Activated CD4-positive, CD25-positive, alpha-beta regulatory T cell treated with anti-CD3 and anti-CD28 coated beads, Interleukin-2, amount 50 U/mL, for 72 hours (primary cell): ENCODE measurements at regions not wholly inside any gene's neighbourhood (a gene's known extent, or its start where the extent isn't known, plus 50 kb on each side); places are given as distances from the start of the nearest gene placed in this dataset.
"Not testable (repeated sequence)": the region's sequence is repeated elsewhere in the genome, so short reads cannot be mapped to it uniquely, and the experiment has no call there.

Experiments
- DNase-seq: peaks from one replicate; pipeline ENCODE4 v3.0.0; 2021

- DNase-seq, result no peak
Observed at GRCh38 chr14:54261283-54261682, 135.5 kb upstream of the CDKN3 start.

DNA sequence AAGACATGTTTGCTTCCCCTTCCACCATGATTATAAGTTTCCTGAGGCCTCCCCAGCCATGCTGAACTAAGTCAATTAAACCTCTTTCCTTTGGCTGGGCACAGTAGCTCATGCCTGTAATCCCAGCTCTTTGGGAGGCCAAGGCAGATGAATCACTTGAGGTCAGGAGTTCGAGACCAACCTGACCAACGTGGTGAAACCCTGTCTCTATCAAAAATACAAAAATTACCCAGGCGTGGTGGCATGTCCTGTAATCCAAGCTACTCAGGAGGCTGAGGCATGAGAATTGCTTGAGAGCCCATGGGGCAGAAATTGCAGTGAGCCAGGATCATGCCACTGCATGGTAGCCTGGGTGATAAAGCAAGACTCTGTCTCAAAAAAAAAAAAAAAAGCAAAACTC, 130.2 kb upstream of the CDKN3 start:
- DNase-seq, result not testable (repeated sequence)

DNA sequence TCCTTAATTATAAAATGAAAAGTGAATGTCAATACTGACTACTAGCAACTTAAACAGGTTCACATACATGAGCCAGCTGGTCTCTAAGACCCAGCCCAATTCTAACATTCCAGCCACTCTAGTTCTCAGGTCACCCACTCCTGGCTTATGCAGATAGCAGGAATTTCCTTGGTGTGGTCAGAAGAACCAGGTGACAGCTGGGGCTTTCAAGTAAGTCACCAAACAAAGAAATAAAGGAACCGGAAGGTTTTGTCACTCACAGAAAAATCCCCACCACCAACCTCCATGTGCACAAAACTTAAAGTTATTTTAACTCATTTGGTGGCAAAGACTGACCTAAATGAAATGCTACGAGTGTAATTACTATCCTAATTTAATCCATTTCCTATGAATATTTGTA, 129.6 kb upstream of the CDKN3 start:
- no peak for DNase-seq

DNA sequence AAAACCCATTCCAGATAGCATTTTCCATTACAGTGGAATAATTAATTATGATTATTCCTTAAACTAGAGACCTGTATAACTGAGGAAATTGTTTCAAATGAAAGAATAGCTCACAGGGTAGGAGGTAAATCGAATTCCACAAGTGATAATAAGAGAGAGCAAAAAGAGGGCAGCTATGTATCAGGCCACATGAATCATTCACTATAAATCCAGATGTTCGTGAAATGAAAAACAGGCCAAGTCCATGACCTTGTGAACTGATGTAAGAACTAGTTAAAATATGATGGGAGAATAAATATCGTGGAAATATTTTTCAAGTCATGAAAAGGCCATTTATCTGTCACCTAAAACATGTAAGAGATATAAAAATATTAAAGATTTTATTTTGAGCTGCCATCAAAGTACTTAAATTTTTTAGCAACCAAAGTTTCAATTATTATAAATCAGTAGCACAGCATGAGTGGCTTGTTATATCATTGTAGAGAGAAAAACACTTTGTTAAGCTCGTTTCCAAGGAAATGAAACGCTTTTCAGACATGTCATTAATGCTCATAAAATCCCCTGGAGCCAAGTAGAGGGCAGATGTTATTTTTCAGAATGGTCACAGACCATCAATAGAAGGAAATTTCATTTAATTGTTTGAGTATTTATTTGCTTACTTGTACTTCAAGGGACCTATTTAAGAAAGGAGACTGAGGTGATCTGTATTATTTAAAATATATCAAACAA, 120.6 kb upstream of the CDKN3 start:
- no peak for DNase-seq

- DNase-seq, result no peak
Observed at GRCh38 chr14:54278087-54278486, 118.7 kb upstream of the CDKN3 start.

DNA sequence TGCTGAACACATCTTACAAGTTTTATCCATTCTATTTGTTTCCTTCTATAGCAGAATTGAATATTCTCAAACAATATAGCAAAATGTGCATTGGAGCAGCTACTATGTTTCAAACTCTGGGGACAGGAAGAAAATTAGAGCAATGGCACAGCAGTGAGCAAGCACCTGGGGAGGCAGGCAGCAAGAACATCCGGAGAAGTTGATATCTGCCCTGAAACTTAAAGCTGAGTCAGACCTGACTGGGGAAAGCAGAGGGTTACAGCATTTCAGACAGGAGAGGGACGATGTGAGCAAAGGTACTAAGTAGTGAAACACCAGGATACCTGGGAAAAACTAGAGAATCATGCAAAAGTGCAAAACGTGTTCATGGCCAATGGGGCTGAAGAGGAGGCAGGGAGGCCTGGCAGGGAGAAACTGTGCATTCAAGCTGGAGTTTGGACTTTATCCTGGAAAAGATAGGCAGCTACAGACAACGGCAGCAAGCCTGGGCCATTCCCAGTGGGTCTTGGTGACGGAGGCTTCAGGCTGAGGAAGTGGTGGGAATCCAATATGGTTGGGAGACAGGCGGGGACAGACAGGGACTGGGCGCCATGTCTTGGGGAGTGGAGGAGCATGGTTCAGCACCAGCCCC, 118.0 kb upstream of the CDKN3 start:
- no peak for DNase-seq

- no peak for DNase-seq
Observed at GRCh38 chr14:54282849-54283248, 114.0 kb upstream of the CDKN3 start.

- no peak for DNase-seq
Observed at GRCh38 chr14:54285030-54285429, 111.8 kb upstream of the CDKN3 start.

DNA sequence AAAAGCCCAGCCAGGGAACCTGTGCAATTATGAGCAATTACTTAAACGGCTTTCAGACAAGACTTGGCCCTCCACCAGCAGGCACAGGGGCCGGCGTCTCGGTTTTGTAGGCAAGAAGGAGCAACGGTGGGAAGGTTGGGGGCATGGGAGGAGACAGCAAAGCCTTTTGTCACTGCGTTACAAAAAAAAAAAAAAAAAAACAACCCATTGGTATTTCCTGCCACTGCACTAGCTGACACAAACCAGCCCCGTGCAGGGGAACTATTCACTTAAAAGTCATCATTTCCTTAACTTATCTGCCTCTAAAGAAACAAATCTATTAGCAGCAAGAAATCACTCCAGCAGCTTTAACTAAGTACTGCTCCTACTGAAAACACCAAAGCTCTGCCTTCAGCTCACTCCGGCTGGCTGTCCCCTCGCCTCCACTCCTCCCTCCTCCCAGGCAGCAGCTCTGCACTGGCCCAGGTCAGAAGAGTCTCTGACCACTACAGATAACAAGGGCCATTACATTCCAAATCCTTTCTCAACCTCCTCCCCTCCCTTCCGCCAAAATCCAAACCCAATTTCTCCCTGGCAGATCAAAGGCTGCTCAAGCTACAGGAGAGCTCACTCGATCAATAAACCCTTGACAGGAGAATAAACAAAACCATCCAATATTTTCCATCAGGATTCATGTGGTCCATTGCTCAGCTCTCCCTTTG, 105.2 kb upstream of the CDKN3 start:
- DNase-seq, result no peak

DNA sequence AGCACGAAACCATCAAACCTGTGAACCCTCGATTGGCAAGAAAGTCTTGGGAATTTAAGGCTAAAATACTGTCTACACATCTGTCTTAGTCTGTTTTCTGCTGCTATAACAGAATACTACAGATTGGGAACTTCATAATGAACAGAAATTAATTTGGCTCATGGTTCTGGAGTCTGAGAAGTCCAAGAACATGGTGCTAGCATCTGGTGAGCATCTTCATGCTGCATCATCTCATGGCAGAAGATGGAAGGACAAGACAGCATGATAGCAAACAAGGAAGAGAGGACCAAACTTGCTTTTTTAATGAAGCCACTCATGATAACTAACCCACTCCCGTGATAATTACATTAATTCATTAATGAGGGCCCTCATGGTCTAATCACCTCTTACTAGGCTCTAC, 102.0 kb upstream of the CDKN3 start:
- DNase-seq, result no peak

DNA sequence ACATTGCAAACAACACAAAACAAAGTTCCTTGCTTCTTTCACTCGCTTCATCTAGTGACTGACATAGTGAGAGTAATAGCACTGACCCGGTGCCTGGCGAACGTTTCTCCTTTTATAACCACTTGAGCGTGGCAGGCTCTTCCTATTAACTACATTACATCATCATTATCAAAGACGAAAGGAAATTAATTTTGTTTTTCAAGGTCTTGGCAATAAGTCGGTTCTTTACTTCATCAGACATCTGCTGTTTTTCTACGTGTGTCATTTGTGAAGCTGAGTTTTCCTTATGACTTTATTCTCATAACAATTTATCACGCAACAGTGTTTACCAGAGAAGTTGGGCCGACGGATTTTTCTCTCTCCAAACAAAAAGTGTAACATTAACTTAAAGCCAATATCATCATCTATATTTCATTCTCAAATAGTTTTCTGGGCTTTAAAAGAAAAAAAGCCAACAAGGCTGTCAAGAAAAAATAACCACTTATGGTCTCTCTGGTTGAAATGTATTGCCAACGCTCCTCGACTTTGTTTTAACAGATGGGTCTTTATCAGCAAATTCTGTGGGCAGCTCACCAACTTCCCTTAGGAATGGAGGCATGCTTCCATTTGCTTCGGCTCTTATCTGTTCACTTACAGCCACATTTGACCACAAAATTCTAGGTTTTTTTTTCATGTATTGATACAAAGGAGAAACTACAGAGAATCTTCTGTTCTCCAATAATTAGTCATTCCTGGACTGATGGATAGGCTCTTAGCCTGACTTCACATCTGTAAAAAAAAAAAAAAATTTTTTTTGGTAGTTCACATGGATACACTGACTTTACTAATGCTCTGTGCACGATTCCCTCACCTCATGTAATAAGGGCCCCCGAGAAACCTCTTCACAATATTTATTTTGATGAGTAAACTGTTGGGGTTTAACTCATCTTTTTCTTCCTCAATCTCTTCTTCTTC, 97.1 kb upstream of the CDKN3 start:
- DNase-seq, result no peak

DNA sequence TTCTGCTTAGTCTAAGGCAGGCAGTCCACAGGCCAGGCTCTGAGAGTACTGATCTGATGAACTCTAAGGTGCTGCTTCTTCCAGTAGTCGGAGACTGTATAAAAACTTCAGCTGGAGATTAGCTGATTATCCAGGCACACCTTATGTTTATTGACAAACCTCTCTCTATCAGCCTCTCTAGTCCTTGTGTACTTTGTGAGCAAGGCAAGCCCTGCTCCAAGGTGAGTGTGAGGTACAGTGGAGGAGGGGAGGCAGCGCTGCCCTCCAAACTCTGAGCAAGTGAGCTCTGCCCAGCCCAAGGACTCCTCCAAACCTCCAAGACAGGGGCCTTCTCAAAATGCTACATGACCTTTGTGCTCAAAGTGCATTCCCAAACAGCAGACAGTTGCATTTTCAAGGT, 95.9 kb upstream of the CDKN3 start:
- no peak for DNase-seq

DNA sequence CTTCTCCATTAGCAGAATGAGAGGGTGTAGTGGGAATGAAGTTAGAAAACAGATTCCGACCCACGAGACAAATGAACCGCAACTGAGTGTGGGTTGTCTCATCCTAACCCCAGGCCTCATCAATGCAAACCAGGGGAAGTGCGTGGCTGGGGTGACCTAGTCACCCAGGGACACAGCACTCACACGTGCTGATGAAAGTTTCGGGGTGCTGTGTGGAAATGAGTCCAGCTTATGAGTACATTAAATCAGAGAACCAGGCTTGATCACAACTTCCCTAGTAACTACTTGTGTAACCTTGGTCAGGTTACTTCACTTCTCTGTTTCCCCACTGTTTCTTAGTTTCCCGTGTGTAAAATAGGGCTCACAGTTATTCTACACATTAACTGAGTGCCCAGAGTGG, 95.4 kb upstream of the CDKN3 start:
- no peak for DNase-seq

GRCh38 chr14:54306806-54307205, 90.0 kb upstream of the CDKN3 start:
- no peak for DNase-seq

DNA sequence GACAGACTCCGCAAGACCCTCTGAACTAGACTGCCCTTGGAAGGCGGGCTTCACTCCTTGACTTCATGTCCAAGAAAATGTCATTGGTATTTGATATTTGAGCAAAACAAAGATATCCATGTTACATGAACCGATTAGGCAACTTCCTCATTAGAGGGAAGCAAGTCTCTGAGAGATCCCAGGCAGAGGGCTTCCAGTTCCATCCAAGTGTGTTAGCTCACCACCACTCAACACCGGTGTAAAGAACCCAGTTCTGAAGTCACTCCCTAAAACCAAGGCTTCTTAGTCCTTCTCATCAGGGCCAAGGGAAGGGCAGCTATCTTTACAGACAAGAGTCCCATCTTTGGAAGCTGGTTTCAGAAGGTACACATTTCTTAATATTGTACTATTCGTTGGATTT, 87.2 kb upstream of the CDKN3 start:
- DNase-seq, result no peak

GRCh38 chr14:54310151-54310850, 86.5 kb upstream of the CDKN3 start:
- no peak for DNase-seq

- DNase-seq, result no peak
Observed at GRCh38 chr14:54310851-54311228, 86.0 kb upstream of the CDKN3 start.

DNA sequence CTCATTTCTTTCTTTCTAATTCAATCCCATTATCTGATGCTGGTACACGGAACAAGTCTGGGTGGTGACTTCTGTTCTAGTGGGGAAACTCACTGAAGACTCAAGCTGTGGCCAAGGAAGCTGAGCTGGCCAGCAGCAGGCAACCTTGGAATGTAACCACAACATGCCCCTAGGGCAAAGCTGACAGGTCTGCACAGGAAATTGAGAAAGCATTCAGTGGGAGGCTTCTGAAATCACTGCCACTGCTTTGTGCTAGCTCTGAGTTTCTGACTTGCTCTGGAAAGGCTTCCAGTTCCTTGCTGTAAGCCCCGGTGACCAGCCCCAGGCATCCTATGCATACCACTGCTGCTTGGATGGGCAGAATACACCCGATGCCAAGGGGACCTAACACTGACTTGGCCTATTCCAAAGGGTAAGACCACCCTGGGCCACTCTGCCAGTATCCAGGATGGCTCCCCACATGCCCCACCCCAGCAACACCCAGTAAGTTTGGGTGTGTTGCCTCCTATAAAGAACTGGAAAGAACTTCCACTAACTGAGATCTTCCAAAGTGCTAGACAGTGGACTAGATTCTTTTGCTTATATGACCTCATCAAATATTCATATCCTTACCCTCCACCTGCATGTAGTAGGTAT, 84.5 kb upstream of the CDKN3 start:
- no peak for DNase-seq

- no peak for DNase-seq
Observed at GRCh38 chr14:54314365-54315104, 82.3 kb upstream of the CDKN3 start.

DNA sequence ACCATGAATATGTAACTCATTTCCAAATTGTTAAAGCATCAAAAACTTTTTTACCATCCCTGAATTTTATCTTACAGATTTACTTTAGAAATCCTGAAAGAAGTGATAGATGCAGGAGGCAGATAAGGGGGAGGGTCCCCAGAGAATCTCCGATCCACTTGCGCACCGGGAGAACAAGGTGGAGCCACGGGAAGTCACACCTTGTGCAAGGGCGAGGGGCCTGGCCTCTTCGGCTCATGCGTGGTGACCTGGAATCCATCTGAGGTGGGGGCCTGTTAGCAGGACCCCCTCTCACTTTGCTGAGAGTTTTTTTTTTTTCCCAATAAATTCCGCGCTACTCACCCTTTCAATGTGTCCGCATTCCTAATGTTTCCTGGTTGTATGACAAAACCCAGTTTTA, 80.2 kb upstream of the CDKN3 start:
- no peak for DNase-seq

DNA sequence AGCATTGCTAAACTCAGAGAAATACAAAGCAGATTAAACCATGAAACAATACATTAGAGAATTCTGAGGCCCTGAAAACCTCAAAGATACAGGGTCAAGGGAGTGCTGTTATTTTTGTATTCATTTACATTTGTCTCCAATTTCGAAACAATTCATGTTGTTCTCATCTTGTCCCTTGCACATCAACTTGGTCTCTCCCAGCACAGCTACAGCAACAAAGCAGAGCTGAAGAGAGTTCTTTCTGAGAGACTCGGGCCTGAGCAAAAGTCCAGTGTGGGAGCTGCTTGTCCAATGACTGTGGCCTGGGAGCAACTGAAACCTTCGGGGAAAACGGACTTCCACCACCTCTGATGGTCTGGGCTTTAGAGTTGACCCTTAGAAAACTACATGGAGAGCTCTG, 79.4 kb upstream of the CDKN3 start:
- DNase-seq, result no peak
